Panc1 (cell line): ENCODE measurements at regions not wholly inside any gene's neighbourhood (a gene's known extent, or its start where the extent isn't known, plus 50 kb on each side); places are given as distances from the start of the nearest gene placed in this dataset.

Source experiments
- ATAC-seq: fragments of 200-7000 bp; cut with Tn5 transposase; 2 replicates; pipeline ENCODE4 v1.9.1; 2020; ENCODE audit warnings: mild to moderate bottlenecking, moderate library complexity
- BruUV-seq: library from RNA; stranded (reverse); fragments of 400-500 nt; replicated peaks from 2 replicates; lab custom pipeline; 2021; lab: Mats Ljungman, UMichigan
- CTCF ChIA-PET: fragments of 300-600 bp; sonication (Branson Sonifier 250); formaldehyde crosslinking; loops from one replicate; lab custom pipeline; 2022; ENCODE audit warnings: antibody characterized with exemption; lab: Charles Lee
- POLR2A ChIA-PET: fragments of 300-600 bp; sonication (Branson Sonifier 250); formaldehyde crosslinking; loops from one replicate; lab custom pipeline; 2022; ENCODE audit warnings: antibody characterized with exemption; lab: Charles Lee
- DNase-seq: peaks from one replicate; pipeline ENCODE4 v3.0.0-alpha.2; 2010; ENCODE audit warnings: low read depth, low spot score
- H3K27ac ChIP-seq: 2 replicates; pipeline ENCODE4 v1.5.1; 2011; ENCODE audit warnings: mild to moderate bottlenecking, low read length, inconsistent platforms
- H3K27me3 ChIP-seq: fragments of 200-500 bp; sonication (Bioruptor generic); 2 replicates; pipeline ENCODE4 v1.6.0; 2014; ENCODE audit warnings: low read length, inconsistent platforms; ENCODE audit not compliant: control insufficient read depth, insufficient read depth
- H3K36me3 ChIP-seq: fragments of 200-500 bp; sonication (Bioruptor generic); 2 replicates; pipeline ENCODE4 v1.5.1; 2014; ENCODE audit warnings: inconsistent platforms, mild to moderate bottlenecking, low read length, moderate library complexity; ENCODE audit not compliant: control insufficient read depth, insufficient read depth
- H3K4me1 ChIP-seq: 2 replicates; pipeline ENCODE4 v1.5.1; 2011; ENCODE audit warnings: inconsistent platforms, mild to moderate bottlenecking, low read length, moderate library complexity; ENCODE audit not compliant: control insufficient read depth, insufficient read depth
- H3K4me3 ChIP-seq, 2 experiments: 2 replicates each; pipeline ENCODE4 v1.5.1; 2011 to 2012; ENCODE audit warnings: low read depth in 2 of 2, low read length in 2 of 2, mild to moderate bottlenecking in 2 of 2, inconsistent platforms in 1 of 2, moderate library complexity in 1 of 2
- H3K9me3 ChIP-seq: fragments of 200-500 bp; sonication (Bioruptor generic); 2 replicates; pipeline ENCODE4 v1.5.1; 2014; ENCODE audit warnings: low read depth, mild to moderate bottlenecking, inconsistent platforms, low read length, moderate library complexity; ENCODE audit not compliant: control insufficient read depth, insufficient read depth
- POLR2AphosphoS5 ChIP-seq: IDR thresholded peaks from 2 replicates; pipeline ENCODE4 v1.6.1; 2012; ENCODE audit warnings: mild to moderate bottlenecking, low read depth, low read length, moderate library complexity
- SIN3A ChIP-seq: IDR thresholded peaks from 2 replicates; pipeline ENCODE4 v1.6.1; 2012; ENCODE audit warnings: low read depth, mild to moderate bottlenecking, low read length, moderate library complexity, borderline replicate concordance; ENCODE audit not compliant: insufficient read depth
- TCF7L2 ChIP-seq: IDR thresholded peaks from 2 replicates; pipeline ENCODE4 v1.6.1; 2011; ENCODE audit warnings: mild to moderate bottlenecking, low read depth, low read length, inconsistent platforms
- in situ Hi-C: cut with HindIII; loops from 2 replicates; pipeline ENCODE4 v1.10.0; 2016; ENCODE audit warnings: low sequenced_read_pairs, low pct_unique_long_range_greater_than_20kb
- intact Hi-C: fragments of 100-400 bp; cut with micrococcal nuclease; formaldehyde crosslinking; loops from one replicate; pipeline ENCODE4 v1.10.0; 2022; ENCODE audit not compliant: unreplicated experiment
- TF ChIP-seq, protein P1 (sequence below): fragments of 450-650 bp; IDR thresholded peaks from 2 replicates; pipeline ENCODE4 v1.5.1; 2017; ENCODE audit warnings: mild to moderate bottlenecking
- TF ChIP-seq, protein P2 (sequence below), 2 experiments: IDR thresholded peaks; 2 replicates each; pipeline ENCODE4 v1.6.1; 2011 to 2012; ENCODE audit warnings: low read depth in 2 of 2, control low read depth in 1 of 2, low read length in 1 of 2, mild to moderate bottlenecking in 1 of 2, moderate library complexity in 1 of 2; ENCODE audit not compliant: insufficient read depth in 1 of 2

DNA sequence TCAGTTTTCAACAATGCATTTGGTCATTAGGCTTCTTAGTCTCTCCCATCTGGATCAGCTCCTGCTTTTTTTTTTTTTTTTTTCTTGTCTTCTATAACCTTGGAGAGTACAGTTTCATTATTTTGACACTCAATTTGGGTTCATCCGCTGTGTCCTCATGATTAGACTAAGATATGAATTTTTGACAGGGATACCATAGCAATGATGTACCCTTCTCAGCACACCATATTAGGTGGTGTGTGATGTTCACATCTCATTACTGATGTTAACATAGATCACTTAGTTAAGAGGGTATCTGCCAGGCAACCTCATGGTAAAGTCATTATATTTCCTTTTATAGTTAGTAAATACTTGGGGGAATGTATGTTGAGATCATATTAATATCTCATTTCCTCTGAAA lies 445.5 kb upstream of the IGFBP3 start:
- H3K36me3 ChIP-seq = no peaks in the 10 kb centered on the region
- no peaks in the 10 kb centered on the region for H3K9me3 ChIP-seq
- TF ChIP-seq POLR2AphosphoS5 = no peak
- no peak for TF ChIP-seq SIN3A
- TF ChIP-seq TCF7L2 = no peak
- TF ChIP-seq, protein P1, sequence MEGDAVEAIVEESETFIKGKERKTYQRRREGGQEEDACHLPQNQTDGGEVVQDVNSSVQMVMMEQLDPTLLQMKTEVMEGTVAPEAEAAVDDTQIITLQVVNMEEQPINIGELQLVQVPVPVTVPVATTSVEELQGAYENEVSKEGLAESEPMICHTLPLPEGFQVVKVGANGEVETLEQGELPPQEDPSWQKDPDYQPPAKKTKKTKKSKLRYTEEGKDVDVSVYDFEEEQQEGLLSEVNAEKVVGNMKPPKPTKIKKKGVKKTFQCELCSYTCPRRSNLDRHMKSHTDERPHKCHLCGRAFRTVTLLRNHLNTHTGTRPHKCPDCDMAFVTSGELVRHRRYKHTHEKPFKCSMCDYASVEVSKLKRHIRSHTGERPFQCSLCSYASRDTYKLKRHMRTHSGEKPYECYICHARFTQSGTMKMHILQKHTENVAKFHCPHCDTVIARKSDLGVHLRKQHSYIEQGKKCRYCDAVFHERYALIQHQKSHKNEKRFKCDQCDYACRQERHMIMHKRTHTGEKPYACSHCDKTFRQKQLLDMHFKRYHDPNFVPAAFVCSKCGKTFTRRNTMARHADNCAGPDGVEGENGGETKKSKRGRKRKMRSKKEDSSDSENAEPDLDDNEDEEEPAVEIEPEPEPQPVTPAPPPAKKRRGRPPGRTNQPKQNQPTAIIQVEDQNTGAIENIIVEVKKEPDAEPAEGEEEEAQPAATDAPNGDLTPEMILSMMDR = no peak
- TF ChIP-seq, protein P2, sequence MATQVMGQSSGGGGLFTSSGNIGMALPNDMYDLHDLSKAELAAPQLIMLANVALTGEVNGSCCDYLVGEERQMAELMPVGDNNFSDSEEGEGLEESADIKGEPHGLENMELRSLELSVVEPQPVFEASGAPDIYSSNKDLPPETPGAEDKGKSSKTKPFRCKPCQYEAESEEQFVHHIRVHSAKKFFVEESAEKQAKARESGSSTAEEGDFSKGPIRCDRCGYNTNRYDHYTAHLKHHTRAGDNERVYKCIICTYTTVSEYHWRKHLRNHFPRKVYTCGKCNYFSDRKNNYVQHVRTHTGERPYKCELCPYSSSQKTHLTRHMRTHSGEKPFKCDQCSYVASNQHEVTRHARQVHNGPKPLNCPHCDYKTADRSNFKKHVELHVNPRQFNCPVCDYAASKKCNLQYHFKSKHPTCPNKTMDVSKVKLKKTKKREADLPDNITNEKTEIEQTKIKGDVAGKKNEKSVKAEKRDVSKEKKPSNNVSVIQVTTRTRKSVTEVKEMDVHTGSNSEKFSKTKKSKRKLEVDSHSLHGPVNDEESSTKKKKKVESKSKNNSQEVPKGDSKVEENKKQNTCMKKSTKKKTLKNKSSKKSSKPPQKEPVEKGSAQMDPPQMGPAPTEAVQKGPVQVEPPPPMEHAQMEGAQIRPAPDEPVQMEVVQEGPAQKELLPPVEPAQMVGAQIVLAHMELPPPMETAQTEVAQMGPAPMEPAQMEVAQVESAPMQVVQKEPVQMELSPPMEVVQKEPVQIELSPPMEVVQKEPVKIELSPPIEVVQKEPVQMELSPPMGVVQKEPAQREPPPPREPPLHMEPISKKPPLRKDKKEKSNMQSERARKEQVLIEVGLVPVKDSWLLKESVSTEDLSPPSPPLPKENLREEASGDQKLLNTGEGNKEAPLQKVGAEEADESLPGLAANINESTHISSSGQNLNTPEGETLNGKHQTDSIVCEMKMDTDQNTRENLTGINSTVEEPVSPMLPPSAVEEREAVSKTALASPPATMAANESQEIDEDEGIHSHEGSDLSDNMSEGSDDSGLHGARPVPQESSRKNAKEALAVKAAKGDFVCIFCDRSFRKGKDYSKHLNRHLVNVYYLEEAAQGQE (IDR thresholded peaks at IDR 0.05; ENCODE audit: insufficient read depth in 1 of 2, low read depth in 2 of 2, low read length in 1 of 2) = no peak
- ChIA-PET CTCF (no interaction called here), POLR2A (no interaction called here)
- H3K4me3 ChIP-seq = no peak overlapping the region
- H3K27me3 ChIP-seq = no peaks in the 10 kb centered on the region
- no peak for DNase-seq
- no TSS peak for BruUV-seq
- intact Hi-C loops = no loop called here
- no peaks in the 10 kb centered on the region for H3K4me1 ChIP-seq
- H3K27ac ChIP-seq = no peak overlapping the region
- in situ Hi-C loops = no loop called here
- no peak for ATAC-seq

DNA sequence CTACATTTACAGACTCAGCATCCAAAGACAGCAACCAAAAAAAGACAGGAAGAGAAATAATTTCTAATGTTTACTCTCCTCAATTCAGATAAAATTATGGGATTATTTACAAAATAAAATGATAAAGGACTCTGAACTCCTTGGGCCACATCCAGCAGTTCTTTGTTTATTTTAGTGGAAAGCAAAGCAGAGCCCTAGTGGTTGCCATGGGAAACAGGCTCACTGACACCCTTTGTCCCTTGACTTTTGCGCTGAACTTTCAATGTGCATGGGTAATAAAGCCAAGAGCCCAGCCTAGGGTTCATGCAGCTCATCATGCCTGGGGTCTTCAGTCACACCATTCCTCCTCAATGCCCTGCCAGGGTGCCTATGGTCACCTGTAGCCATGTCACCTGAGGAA lies 442.6 kb upstream of the IGFBP3 start:
- ChIA-PET POLR2A (no interaction called here), CTCF (no interaction called here)
- Histone ChIP-seq H3K4me1 (no peaks in the 10 kb centered on the region), H3K36me3 (no peaks in the 10 kb centered on the region), H3K27ac (no peak overlapping the region), H3K27me3 (no peaks in the 10 kb centered on the region), H3K4me3 (no peak overlapping the region), H3K9me3 (no peaks in the 10 kb centered on the region)
- in situ Hi-C loops = no loop called here
- intact Hi-C loops = no loop called here
- BruUV-seq = no TSS peak
- ATAC-seq (no peak), DNase-seq (no peak)
- no peak for TF ChIP-seq SIN3A
- TF ChIP-seq POLR2AphosphoS5 = no peak
- TF ChIP-seq, protein P1 = no peak
- no peak for TF ChIP-seq TCF7L2
- TF ChIP-seq, protein P2 (IDR thresholded peaks at IDR 0.05; ENCODE audit: insufficient read depth in 1 of 2, low read depth in 2 of 2, low read length in 1 of 2) = no peak
